ENCODE measurements at regions not wholly inside any gene's neighbourhood (a gene's known extent, or its start where the extent isn't known, plus 50 kb on each side); places are given as distances from the start of the nearest gene placed in this dataset.

- Histone ChIP-seq H3K36me3 (ENCODE audit: low read depth, low read length) (no peaks in the 10 kb centered on the region), H3K27me3 (ENCODE audit: low read length) (no peaks in the 10 kb centered on the region), H2AFZ (ENCODE audit: low read length) (no peak overlapping the region), H3K9me2 (replicated peaks; ENCODE audit: low read length) (no peaks in the 10 kb centered on the region), H3K4me2 (ENCODE audit: low read length) (peak overlapping the region; percentile 9), H3K27ac (ENCODE audit: low read length) (peak overlapping the region; percentile 64), H3K79me2 (ENCODE audit: low read length) (no peaks in the 10 kb centered on the region), H3K9ac (ENCODE audit: low read length) (no peak overlapping the region), H4K20me1 (ENCODE audit: low read length) (no peaks in the 10 kb centered on the region), H3K9me3 (ENCODE audit: low read length) (no peaks in the 10 kb centered on the region), H3F3A (ENCODE audit: low read length, unreplicated experiment) (no peaks in the 10 kb centered on the region), H3K4me1 (ENCODE audit: insufficient read depth, low read length) (peaks cover 50% of the 10 kb centered on the region), H3K4me3 (ENCODE audit: low read length) (no peak overlapping the region)
- BruUV-seq (replicated peaks): no TSS peak
- CTCF ChIA-PET: no interaction called here
- TF ChIP-seq EZH2 (IDR thresholded peaks at IDR 0.05; ENCODE audit: low read length, unreplicated experiment) (no peak), EZH2phosphoT487 (IDR thresholded peaks at IDR 0.05; ENCODE audit: borderline replicate concordance, low read length) (no peak), CTCF (conservative IDR thresholded peaks at IDR 0.05; ENCODE audit: low read depth, low read length) (no peak)
- no peak for ATAC-seq
- POLR2A ChIA-PET (ENCODE audit: unreplicated experiment): no interaction called here
- DNase-seq: no peak
- intact Hi-C loops (cut with micrococcal nuclease): no loop called here
These were observed 222.9 kb downstream of the KIF20B start for GRCh38 chr10:89924261-89924660.

- ChIA-PET CTCF (no interaction called here), POLR2A (ENCODE audit: unreplicated experiment) (no interaction called here)
- Histone ChIP-seq H3K27ac (ENCODE audit: low read length) (no peak overlapping the region), H3F3A (ENCODE audit: low read length, unreplicated experiment) (no peaks in the 10 kb centered on the region), H3K9ac (ENCODE audit: low read length) (no peak overlapping the region), H2AFZ (ENCODE audit: low read length) (no peak overlapping the region), H3K9me2 (replicated peaks; ENCODE audit: low read length) (no peaks in the 10 kb centered on the region), H3K4me2 (ENCODE audit: low read length) (no peak overlapping the region), H3K36me3 (ENCODE audit: low read depth, low read length) (no peaks in the 10 kb centered on the region), H4K20me1 (ENCODE audit: low read length) (no peaks in the 10 kb centered on the region), H3K4me1 (ENCODE audit: insufficient read depth, low read length) (peaks cover 29% of the 10 kb centered on the region), H3K4me3 (ENCODE audit: low read length) (no peak overlapping the region), H3K27me3 (ENCODE audit: low read length) (no peaks in the 10 kb centered on the region), H3K79me2 (ENCODE audit: low read length) (no peaks in the 10 kb centered on the region), H3K9me3 (ENCODE audit: low read length) (no peaks in the 10 kb centered on the region)
- BruUV-seq (replicated peaks): no TSS peak
- DNase-seq: no peak
- TF ChIP-seq CTCF (conservative IDR thresholded peaks at IDR 0.05; ENCODE audit: low read depth, low read length): no peak
- TF ChIP-seq EZH2phosphoT487 (IDR thresholded peaks at IDR 0.05; ENCODE audit: borderline replicate concordance, low read length): no peak
- no peak for ATAC-seq
- intact Hi-C loops (cut with micrococcal nuclease): no loop called here
These were observed 225.3 kb downstream of the KIF20B start for GRCh38 chr10:89926736-89927135.

GRCh38 chr10:89929282-89930026, 228.1 kb downstream of the KIF20B start:
- Histone ChIP-seq H3K79me2 (ENCODE audit: low read length) (no peaks in the 10 kb centered on the region), H3K4me3 (ENCODE audit: low read length) (no peak overlapping the region), H3K9me2 (replicated peaks; ENCODE audit: low read length) (no peaks in the 10 kb centered on the region), H3K4me1 (ENCODE audit: insufficient read depth, low read length) (peaks cover 3% of the 10 kb centered on the region), H3F3A (ENCODE audit: low read length, unreplicated experiment) (no peaks in the 10 kb centered on the region), H2AFZ (ENCODE audit: low read length) (no peak overlapping the region), H3K36me3 (ENCODE audit: low read depth, low read length) (no peaks in the 10 kb centered on the region), H3K9ac (ENCODE audit: low read length) (no peak overlapping the region), H3K27me3 (ENCODE audit: low read length) (no peaks in the 10 kb centered on the region), H3K9me3 (ENCODE audit: low read length) (no peaks in the 10 kb centered on the region), H4K20me1 (ENCODE audit: low read length) (no peaks in the 10 kb centered on the region), H3K27ac (ENCODE audit: low read length) (no peak overlapping the region), H3K4me2 (ENCODE audit: low read length) (no peak overlapping the region)
- no peak for DNase-seq
- POLR2A ChIA-PET (ENCODE audit: unreplicated experiment): no interaction called here
- BruUV-seq (replicated peaks): no TSS peak
- no peak for ATAC-seq
- intact Hi-C loops (cut with micrococcal nuclease): no loop called here
- no peak for TF ChIP-seq EZH2 (IDR thresholded peaks at IDR 0.05; ENCODE audit: low read length, unreplicated experiment)
- CTCF ChIA-PET: no interaction called here
